Inflammatory macrophage treated with lipopolysaccharide for 1 hour (primary cell): ENCODE measurements at regions not wholly inside any gene's neighbourhood (a gene's known extent, or its start where the extent isn't known, plus 50 kb on each side); places are given as distances from the start of the nearest gene placed in this dataset.

Experiments used
- DNase-seq, 2 donors: peaks; one replicate each; pipeline ENCODE4 v3.0.0-alpha.2; 2020 to 2022

GRCh38 chr10:43945908-43946307 lies 297.2 kb upstream of the ZNF32 start:
- no peak for DNase-seq

GRCh38 chr10:43945094-43945730 lies 296.5 kb upstream of the ZNF32 start:
- no peak for DNase-seq

GRCh38 chr10:43944381-43945093 lies 295.9 kb upstream of the ZNF32 start:
- DNase-seq: no peak

- no peak for DNase-seq
Measured at GRCh38 chr10:43943818-43944360, 295.2 kb upstream of the ZNF32 start.

- no peak for DNase-seq
Measured at GRCh38 chr10:43943119-43943817, 294.6 kb upstream of the ZNF32 start.

- no peak for DNase-seq
Measured at GRCh38 chr10:43942096-43942850, 293.6 kb upstream of the ZNF32 start.

GRCh38 chr10:43940898-43941837 lies 292.5 kb upstream of the ZNF32 start:
- DNase-seq: no peak

GRCh38 chr10:43939939-43940820 lies 291.5 kb upstream of the ZNF32 start:
- DNase-seq: no peak

GRCh38 chr10:43939389-43939938 lies 290.8 kb upstream of the ZNF32 start:
- DNase-seq: no peak

- no peak for DNase-seq
Measured at GRCh38 chr10:43938810-43939209, 290.1 kb upstream of the ZNF32 start.

GRCh38 chr10:43931308-43931930 lies 282.7 kb upstream of the ZNF32 start:
- DNase-seq: no peak

- DNase-seq: no peak
Measured at GRCh38 chr10:43930777-43931176, 282.1 kb upstream of the ZNF32 start.

- DNase-seq: no peak
Measured at GRCh38 chr10:43930243-43930642, 281.6 kb upstream of the ZNF32 start.

GRCh38 chr10:43929122-43929521 lies 280.4 kb upstream of the ZNF32 start:
- DNase-seq: no peak

GRCh38 chr10:43928425-43928968 lies 279.8 kb upstream of the ZNF32 start:
- no peak for DNase-seq

GRCh38 chr10:43926875-43927406 lies 278.3 kb upstream of the ZNF32 start:
- DNase-seq: no peak

GRCh38 chr10:43926371-43926770 lies 277.7 kb upstream of the ZNF32 start:
- DNase-seq: no peak

- no peak for DNase-seq
Measured at GRCh38 chr10:43925793-43926192, 277.1 kb upstream of the ZNF32 start.

- no peak for DNase-seq
Measured at GRCh38 chr10:43923328-43923727, 274.6 kb upstream of the ZNF32 start.
